ENCODE measurements at regions not wholly inside any gene's neighbourhood (a gene's known extent, or its start where the extent isn't known, plus 50 kb on each side); places are given as distances from the start of the nearest gene placed in this dataset.

GRCh38 chr9:117868594-117868993, 164.4 kb downstream of the TLR4 start:
- Histone ChIP-seq H3K36me3 (no peaks in the 10 kb centered on the region), H3K4me1 (no peaks in the 10 kb centered on the region), H3K27ac (no peak overlapping the region), H3K27me3 (no peaks in the 10 kb centered on the region), H3K9me3 (no peaks in the 10 kb centered on the region), H3K4me3 (no peak overlapping the region)
- intact Hi-C loops (cut with DNase I) = no loop called here
- ATAC-seq (no peak), FAIRE-seq (no peak), DNase-seq (no peak)
- TF ChIP-seq, protein P1, sequence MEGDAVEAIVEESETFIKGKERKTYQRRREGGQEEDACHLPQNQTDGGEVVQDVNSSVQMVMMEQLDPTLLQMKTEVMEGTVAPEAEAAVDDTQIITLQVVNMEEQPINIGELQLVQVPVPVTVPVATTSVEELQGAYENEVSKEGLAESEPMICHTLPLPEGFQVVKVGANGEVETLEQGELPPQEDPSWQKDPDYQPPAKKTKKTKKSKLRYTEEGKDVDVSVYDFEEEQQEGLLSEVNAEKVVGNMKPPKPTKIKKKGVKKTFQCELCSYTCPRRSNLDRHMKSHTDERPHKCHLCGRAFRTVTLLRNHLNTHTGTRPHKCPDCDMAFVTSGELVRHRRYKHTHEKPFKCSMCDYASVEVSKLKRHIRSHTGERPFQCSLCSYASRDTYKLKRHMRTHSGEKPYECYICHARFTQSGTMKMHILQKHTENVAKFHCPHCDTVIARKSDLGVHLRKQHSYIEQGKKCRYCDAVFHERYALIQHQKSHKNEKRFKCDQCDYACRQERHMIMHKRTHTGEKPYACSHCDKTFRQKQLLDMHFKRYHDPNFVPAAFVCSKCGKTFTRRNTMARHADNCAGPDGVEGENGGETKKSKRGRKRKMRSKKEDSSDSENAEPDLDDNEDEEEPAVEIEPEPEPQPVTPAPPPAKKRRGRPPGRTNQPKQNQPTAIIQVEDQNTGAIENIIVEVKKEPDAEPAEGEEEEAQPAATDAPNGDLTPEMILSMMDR (IDR thresholded peaks at IDR 0.05) = no peak
- 58 to 87% methylated on average over 1 of the region's 1 CpG for WGBS, 2 donors

DNA sequence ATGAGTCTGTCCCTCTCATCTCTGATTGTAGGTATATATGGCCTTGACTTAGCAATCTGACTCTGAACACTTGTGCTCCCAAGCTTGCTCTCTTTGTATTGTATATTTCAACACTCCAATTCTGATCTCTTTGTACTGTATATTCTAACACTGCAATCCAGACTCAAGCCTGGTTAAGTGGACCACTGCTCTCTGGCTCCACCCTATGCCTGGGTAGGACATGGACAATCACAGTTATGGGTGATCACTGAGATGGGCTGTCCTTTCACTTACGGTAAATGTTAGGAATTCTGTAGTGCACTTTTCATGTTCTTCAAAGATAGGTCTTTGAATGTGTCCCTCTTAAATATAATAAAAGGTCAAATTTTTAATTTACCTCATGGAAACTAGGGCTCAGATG, 165.1 kb downstream of the TLR4 start:
- DNase-seq = no peak
- H3K4me3 ChIP-seq = no peak overlapping the region
- ATAC-seq = no peak
- 81 to 92% methylated on average over 1 of the region's 1 CpG for WGBS, 2 donors
- no peaks in the 10 kb centered on the region for H3K9me3 ChIP-seq
- H3K27me3 ChIP-seq = no peaks in the 10 kb centered on the region
- intact Hi-C loops (cut with DNase I) = no loop called here
- no peak for FAIRE-seq
- no peak overlapping the region for H3K27ac ChIP-seq
- no peaks in the 10 kb centered on the region for H3K4me1 ChIP-seq
- H3K36me3 ChIP-seq = no peaks in the 10 kb centered on the region
- TF ChIP-seq, protein P1 (IDR thresholded peaks at IDR 0.05) = no peak

GRCh38 chr9:117869712-117870111, 165.5 kb downstream of the TLR4 start:
- Histone ChIP-seq H3K4me3 (no peak overlapping the region), H3K27ac (no peak overlapping the region), H3K27me3 (no peaks in the 10 kb centered on the region), H3K36me3 (no peaks in the 10 kb centered on the region), H3K9me3 (no peaks in the 10 kb centered on the region), H3K4me1 (no peaks in the 10 kb centered on the region)
- TF ChIP-seq, protein P1 (IDR thresholded peaks at IDR 0.05) = no peak
- DNase-seq (no peak), FAIRE-seq (no peak), ATAC-seq (no peak)
- intact Hi-C loops (cut with DNase I) = no loop called here

DNA sequence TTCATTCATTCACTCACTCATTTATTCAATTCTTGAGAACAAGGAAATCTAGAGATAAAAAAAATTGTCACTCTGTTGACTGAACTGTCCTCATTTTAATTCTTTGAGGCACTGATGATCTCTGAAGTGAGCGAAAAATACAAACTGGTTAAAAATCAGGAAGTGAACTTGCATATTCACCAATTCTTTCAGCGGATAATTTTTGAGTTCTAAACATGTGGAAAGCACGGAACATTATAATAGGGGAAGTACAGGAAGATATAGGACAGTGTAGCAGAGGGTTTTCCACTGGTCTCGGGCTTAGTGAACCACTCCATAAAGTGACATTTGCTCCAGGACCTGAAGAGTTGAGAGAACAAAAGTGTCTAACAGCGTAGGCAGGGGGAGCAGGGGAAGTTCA, 169.5 kb downstream of the TLR4 start:
- DNase-seq (no peak), ATAC-seq (no peak), FAIRE-seq (no peak)
- TF ChIP-seq, protein P1 (IDR thresholded peaks at IDR 0.05) = no peak
- H3K4me1 ChIP-seq = no peaks in the 10 kb centered on the region
- H3K9me3 ChIP-seq = no peaks in the 10 kb centered on the region
- no peaks in the 10 kb centered on the region for H3K36me3 ChIP-seq
- no peaks in the 10 kb centered on the region for H3K27me3 ChIP-seq
- 61 to 69% methylated on average over 5 of the region's 5 CpGs for WGBS, 2 donors
- H3K27ac ChIP-seq = no peak overlapping the region
- intact Hi-C loops (cut with DNase I) = no loop called here
- no peak overlapping the region for H3K4me3 ChIP-seq

DNA sequence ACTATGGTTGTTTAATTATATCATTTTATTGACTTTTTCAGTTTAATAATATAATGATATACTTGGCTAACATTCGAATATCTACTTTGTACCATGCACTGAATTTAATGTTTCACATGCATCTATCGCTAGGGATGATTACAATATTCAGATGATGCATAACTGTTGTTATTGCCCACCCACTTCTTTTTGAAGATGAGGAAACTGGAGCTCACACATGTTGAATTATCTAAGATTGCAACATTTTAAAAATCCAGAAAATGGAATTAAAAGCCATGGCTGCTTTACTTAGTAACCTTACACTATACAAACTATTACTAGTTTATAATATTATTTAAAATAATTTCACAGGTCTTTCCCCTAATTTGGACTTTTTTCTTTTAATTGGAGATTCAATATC, 171.7 kb downstream of the TLR4 start:
- Histone ChIP-seq H3K36me3 (no peaks in the 10 kb centered on the region), H3K9me3 (no peaks in the 10 kb centered on the region), H3K4me3 (no peak overlapping the region), H3K27ac (no peak overlapping the region), H3K27me3 (no peaks in the 10 kb centered on the region), H3K4me1 (no peaks in the 10 kb centered on the region)
- ATAC-seq (no peak), DNase-seq (no peak), FAIRE-seq (no peak)
- intact Hi-C loops (cut with DNase I) = no loop called here
- TF ChIP-seq, protein P1 (IDR thresholded peaks at IDR 0.05) = no peak
- WGBS, 2 donors = 61 to 63% methylated on average over 2 of the region's 2 CpGs
